ENCODE measurements at regions not wholly inside any gene's neighbourhood (a gene's known extent, or its start where the extent isn't known, plus 50 kb on each side); places are given as distances from the start of the nearest gene placed in this dataset.

- DNase-seq (ENCODE audit: low spot score) (no peak), ATAC-seq (ENCODE audit: low read depth) (no peak)
- Histone ChIP-seq H3K27me3 (ENCODE audit: insufficient read depth, poor library complexity, severe bottlenecking) (no peaks in the 10 kb centered on the region), H3K9me3 (ENCODE audit: severe bottlenecking) (no peaks in the 10 kb centered on the region), H3K4me3 (ENCODE audit: severe bottlenecking) (no peak overlapping the region), H3K4me1 (ENCODE audit: insufficient read depth, poor library complexity, severe bottlenecking) (no peaks in the 10 kb centered on the region), H3K36me3 (ENCODE audit: low read depth) (no peaks in the 10 kb centered on the region), H3K27ac (ENCODE audit: poor library complexity, severe bottlenecking) (no peak overlapping the region)
- no peak for TF ChIP-seq CTCF (IDR thresholded peaks at IDR 0.05; ENCODE audit: poor library complexity, severe bottlenecking)
Measured at GRCh38 chr4:13178621-13179020, 305.5 kb downstream of the RAB28 start.

GRCh38 chr4:13176741-13177142, 307.4 kb downstream of the RAB28 start:
- Histone ChIP-seq H3K4me1 (ENCODE audit: insufficient read depth, poor library complexity, severe bottlenecking) (no peaks in the 10 kb centered on the region), H3K27ac (ENCODE audit: poor library complexity, severe bottlenecking) (no peak overlapping the region), H3K4me3 (ENCODE audit: severe bottlenecking) (no peak overlapping the region), H3K9me3 (ENCODE audit: severe bottlenecking) (no peaks in the 10 kb centered on the region), H3K36me3 (ENCODE audit: low read depth) (no peaks in the 10 kb centered on the region), H3K27me3 (ENCODE audit: insufficient read depth, poor library complexity, severe bottlenecking) (no peaks in the 10 kb centered on the region)
- ATAC-seq (ENCODE audit: low read depth) (no peak), DNase-seq (ENCODE audit: low spot score) (no peak)
- no peak for TF ChIP-seq CTCF (IDR thresholded peaks at IDR 0.05; ENCODE audit: poor library complexity, severe bottlenecking)

GRCh38 chr4:13174926-13175325, 309.2 kb downstream of the RAB28 start:
- H3K9me3 ChIP-seq (ENCODE audit: severe bottlenecking): no peaks in the 10 kb centered on the region
- no peaks in the 10 kb centered on the region for H3K4me1 ChIP-seq (ENCODE audit: insufficient read depth, poor library complexity, severe bottlenecking)
- DNase-seq (ENCODE audit: low spot score) (no peak), ATAC-seq (ENCODE audit: low read depth) (no peak)
- H3K27ac ChIP-seq (ENCODE audit: poor library complexity, severe bottlenecking): no peak overlapping the region
- no peak for TF ChIP-seq CTCF (IDR thresholded peaks at IDR 0.05; ENCODE audit: poor library complexity, severe bottlenecking)
- H3K27me3 ChIP-seq (ENCODE audit: insufficient read depth, poor library complexity, severe bottlenecking): no peaks in the 10 kb centered on the region
- no peaks in the 10 kb centered on the region for H3K36me3 ChIP-seq (ENCODE audit: low read depth)
- no peak overlapping the region for H3K4me3 ChIP-seq (ENCODE audit: severe bottlenecking)

- DNase-seq (ENCODE audit: low spot score): no peak
- Histone ChIP-seq H3K4me3 (ENCODE audit: severe bottlenecking) (no peak overlapping the region), H3K4me1 (ENCODE audit: insufficient read depth, poor library complexity, severe bottlenecking) (no peaks in the 10 kb centered on the region), H3K27me3 (ENCODE audit: insufficient read depth, poor library complexity, severe bottlenecking) (no peaks in the 10 kb centered on the region), H3K27ac (ENCODE audit: poor library complexity, severe bottlenecking) (no peak overlapping the region), H3K9me3 (ENCODE audit: severe bottlenecking) (no peaks in the 10 kb centered on the region), H3K36me3 (ENCODE audit: low read depth) (no peaks in the 10 kb centered on the region)
- no peak for ATAC-seq (ENCODE audit: low read depth)
- TF ChIP-seq CTCF (IDR thresholded peaks at IDR 0.05; ENCODE audit: poor library complexity, severe bottlenecking): no peak
Measured at GRCh38 chr4:13174001-13174400, 310.1 kb downstream of the RAB28 start.

GRCh38 chr4:13171292-13172057, 312.7 kb downstream of the RAB28 start:
- Histone ChIP-seq H3K27me3 (ENCODE audit: insufficient read depth, poor library complexity, severe bottlenecking) (no peaks in the 10 kb centered on the region), H3K4me1 (ENCODE audit: insufficient read depth, poor library complexity, severe bottlenecking) (no peaks in the 10 kb centered on the region), H3K27ac (ENCODE audit: poor library complexity, severe bottlenecking) (no peak overlapping the region), H3K9me3 (ENCODE audit: severe bottlenecking) (no peaks in the 10 kb centered on the region), H3K36me3 (ENCODE audit: low read depth) (no peaks in the 10 kb centered on the region), H3K4me3 (ENCODE audit: severe bottlenecking) (no peak overlapping the region)
- ATAC-seq (ENCODE audit: low read depth) (no peak), DNase-seq (ENCODE audit: low spot score) (no peak)
- TF ChIP-seq CTCF (IDR thresholded peaks at IDR 0.05; ENCODE audit: poor library complexity, severe bottlenecking): no peak

Measured in RWPE2 (cell line).